GM10266 (cell line): ENCODE measurements at regions not wholly inside any gene's neighbourhood (a gene's known extent, or its start where the extent isn't known, plus 50 kb on each side); places are given as distances from the start of the nearest gene placed in this dataset.

ENCODE experiments used
- DNase-seq: peaks from one replicate; pipeline ENCODE4 v3.0.0; 2012; ENCODE audit errors: extremely low spot score
- CTCF ChIP-seq: IDR thresholded peaks from 2 replicates; pipeline ENCODE4 v1.5.1; 2012; ENCODE audit warnings: mild to moderate bottlenecking, low read depth; ENCODE audit not compliant: control insufficient read depth, insufficient read depth; ENCODE audit errors: missing control alignments

- TF ChIP-seq CTCF: no peak
- no peak for DNase-seq
These were observed 388.6 kb upstream of the NEGR1 start for GRCh38 chr1:72670902-72671301.

GRCh38 chr1:72662918-72663317, 380.6 kb upstream of the NEGR1 start:
- DNase-seq: no peak

GRCh38 chr1:72650843-72651435, 368.6 kb upstream of the NEGR1 start:
- TF ChIP-seq CTCF: no peak

More at GRCh38 chr1:72662918-72663317, 380.6 kb upstream of the NEGR1 start:
- TF ChIP-seq CTCF: no peak

GRCh38 chr1:72649991-72650390, 367.7 kb upstream of the NEGR1 start:
- TF ChIP-seq CTCF: no peak
- DNase-seq: no peak

More at GRCh38 chr1:72650843-72651435, 368.6 kb upstream of the NEGR1 start:
- no peak for DNase-seq

- no peak for TF ChIP-seq CTCF
- no peak for DNase-seq
These were observed 367.0 kb upstream of the NEGR1 start for GRCh38 chr1:72649211-72649888.

GRCh38 chr1:72648465-72648864, 366.1 kb upstream of the NEGR1 start:
- TF ChIP-seq CTCF: no peak
- no peak for DNase-seq

- TF ChIP-seq CTCF: no peak
- DNase-seq: no peak
These were observed 360.8 kb upstream of the NEGR1 start for GRCh38 chr1:72643142-72643541.
